GM12865 (cell line): ENCODE measurements at regions not wholly inside any gene's neighbourhood (a gene's known extent, or its start where the extent isn't known, plus 50 kb on each side); places are given as distances from the start of the nearest gene placed in this dataset.
A peak's percentile ranks its signal among the peaks of the same experiment; 100 is the strongest.

Experiments
- DNase-seq: peaks from one replicate; pipeline ENCODE4 v3.0.0; 2010; ENCODE audit warnings: low read depth
- H3K4me3 ChIP-seq: 2 replicates; pipeline ENCODE4 v1.5.1; 2011; ENCODE audit warnings: mild to moderate bottlenecking, low read depth, low read length, control low read depth
- TF ChIP-seq, protein P1 (sequence below): IDR thresholded peaks from 2 replicates; pipeline ENCODE4 v1.5.1; 2011; ENCODE audit warnings: low read length, control low read depth, low read depth, inconsistent platforms; ENCODE audit not compliant: insufficient read depth; ENCODE audit errors: missing control alignments

DNA sequence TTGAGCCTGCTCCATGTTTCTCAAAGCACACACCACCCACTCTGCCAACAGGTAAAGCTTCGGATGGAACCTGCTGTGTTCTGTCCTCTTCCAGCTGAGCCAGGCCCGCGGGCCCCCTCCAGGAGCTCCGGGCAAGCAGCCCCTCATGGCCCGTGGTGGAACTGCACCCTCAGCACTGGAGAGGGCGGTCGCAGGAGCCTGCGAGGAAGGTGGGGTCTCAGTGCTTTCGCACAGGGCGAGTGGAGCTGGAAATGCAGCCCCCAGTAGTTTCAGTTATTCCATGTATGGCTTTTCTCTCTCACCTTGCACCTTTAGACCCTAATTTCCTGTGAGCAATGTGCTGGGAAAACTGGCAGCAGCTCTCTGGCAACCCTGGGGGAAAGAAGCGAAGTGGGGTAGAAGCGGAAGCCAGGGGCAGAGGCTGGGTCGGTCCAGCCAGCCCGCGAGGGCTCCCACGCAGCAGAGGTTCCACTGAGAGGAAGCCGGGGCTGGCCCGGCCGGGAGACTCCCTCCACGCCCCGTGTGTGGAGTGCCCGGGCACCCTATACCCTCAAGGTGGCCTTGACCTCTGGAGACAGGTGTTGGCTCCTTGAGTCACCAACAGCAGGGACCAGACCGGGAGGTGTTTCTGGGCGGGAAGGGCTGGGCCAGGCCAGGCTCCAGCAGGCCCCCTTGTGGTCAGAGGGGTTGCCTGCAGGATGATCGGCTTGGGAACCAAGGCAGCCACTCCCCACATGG lies 119.9 kb upstream of the TMEM45B start:
- TF ChIP-seq, protein P1, sequence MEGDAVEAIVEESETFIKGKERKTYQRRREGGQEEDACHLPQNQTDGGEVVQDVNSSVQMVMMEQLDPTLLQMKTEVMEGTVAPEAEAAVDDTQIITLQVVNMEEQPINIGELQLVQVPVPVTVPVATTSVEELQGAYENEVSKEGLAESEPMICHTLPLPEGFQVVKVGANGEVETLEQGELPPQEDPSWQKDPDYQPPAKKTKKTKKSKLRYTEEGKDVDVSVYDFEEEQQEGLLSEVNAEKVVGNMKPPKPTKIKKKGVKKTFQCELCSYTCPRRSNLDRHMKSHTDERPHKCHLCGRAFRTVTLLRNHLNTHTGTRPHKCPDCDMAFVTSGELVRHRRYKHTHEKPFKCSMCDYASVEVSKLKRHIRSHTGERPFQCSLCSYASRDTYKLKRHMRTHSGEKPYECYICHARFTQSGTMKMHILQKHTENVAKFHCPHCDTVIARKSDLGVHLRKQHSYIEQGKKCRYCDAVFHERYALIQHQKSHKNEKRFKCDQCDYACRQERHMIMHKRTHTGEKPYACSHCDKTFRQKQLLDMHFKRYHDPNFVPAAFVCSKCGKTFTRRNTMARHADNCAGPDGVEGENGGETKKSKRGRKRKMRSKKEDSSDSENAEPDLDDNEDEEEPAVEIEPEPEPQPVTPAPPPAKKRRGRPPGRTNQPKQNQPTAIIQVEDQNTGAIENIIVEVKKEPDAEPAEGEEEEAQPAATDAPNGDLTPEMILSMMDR, result peak; percentile 70
- no peak overlapping the region for H3K4me3 ChIP-seq
- DNase-seq, result peak; percentile 43

DNA sequence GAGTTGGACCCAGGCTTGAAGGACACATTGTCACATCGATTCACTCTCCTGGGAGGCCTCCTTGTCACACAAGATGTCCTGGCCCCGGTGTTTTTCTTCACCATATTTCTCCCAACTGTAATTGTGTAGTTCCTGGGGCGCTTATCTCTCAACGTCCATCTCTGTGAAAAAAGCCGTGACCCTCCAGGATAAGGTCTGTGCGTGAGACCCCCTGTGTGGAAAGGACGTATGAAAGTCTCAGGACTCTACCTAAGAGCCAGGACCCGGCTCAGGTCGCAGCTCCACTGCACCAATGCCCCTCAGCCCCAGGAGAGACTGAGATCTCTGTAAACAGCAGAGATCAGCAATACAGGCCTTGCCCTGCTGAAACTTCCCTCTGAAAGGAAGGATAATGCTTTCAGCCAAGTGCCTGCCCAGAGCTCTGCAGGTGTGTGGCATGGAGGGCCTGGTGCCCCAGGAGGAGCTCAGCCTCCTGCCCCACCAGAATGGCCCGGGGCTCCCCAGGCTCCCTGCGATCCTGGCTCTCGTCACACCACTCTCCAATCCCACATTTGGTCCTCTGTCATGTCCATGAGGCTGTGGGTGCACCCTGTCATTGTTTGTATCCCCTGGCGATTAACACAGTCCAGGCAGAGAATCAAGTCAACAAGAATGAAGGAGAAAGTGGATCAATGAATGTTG lies 119.2 kb upstream of the TMEM45B start:
- DNase-seq, result no peak
- H3K4me3 ChIP-seq, result no peak overlapping the region
- TF ChIP-seq, protein P1, result no peak

DNA sequence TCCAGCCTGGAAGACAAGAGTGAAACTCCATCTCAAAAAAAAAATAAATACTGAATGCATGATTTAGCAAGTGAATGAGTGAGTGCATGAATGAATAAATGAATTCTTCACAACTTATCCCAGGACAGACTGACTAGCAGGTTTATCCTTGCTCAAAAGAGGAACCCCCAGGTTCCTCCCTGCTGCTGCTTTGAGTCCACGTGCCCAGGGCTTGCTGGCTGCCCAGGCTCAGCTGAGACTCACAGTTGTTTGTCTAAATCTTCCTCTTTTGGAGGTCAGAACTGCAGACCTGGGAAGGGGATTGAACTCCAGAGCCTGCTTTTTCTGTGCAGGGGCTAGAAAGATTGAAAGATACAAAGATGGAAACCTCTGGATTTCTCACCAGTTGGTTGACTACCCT lies 117.4 kb upstream of the TMEM45B start:
- DNase-seq, result no peak
- TF ChIP-seq, protein P1, result no peak

DNA sequence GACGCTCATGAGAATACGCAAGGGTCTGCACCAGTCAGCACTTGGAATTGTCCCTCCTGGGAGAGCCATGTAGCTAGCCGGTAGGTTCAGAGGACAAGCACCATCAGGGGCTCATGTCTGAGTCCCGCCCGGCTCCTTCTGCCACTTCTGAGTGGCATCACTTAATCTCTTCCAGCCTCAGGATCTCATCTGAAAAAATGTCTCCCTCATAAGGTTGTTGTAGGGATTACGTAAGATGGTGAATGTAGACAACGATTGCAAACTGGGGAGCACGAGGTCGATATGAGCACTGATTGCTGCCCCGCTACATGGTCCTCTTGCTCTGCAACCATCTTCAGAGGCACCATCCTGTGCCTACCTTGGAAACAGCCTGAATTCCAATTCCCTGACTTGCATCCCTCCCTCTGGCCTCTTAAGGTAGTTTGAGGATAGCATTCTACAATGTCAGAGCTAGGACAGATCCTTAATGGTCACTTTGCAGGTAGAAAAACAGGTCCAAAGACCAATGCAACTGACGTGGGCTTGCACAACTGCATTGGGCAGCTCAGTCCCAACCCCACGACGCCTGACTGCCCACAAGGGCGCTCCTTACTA lies 115.8 kb upstream of the TMEM45B start:
- TF ChIP-seq, protein P1, result no peak
- no peak overlapping the region for H3K4me3 ChIP-seq
- DNase-seq, result no peak

More for the DNA sequence above, 117.4 kb upstream of the TMEM45B start:
- H3K4me3 ChIP-seq, result no peak overlapping the region

DNA sequence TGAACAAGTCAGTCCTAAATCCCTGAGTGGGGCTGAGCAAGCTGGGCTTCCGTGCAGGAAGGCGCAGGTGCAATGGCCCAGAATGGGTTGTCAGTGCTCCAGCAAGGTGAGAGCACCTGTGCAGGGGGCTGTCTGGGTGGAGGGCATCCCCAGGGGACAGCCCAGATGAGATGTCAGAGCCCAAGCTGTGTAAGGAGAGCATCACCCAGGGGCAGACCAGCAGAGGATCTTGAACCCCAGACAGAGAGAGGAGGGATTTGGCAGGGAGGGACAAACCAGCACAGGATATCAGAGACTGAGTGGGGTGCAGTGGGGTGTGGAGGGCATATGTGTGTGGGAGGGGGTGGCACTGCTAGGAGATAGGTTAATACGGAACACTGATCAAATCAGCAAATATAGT lies 114.9 kb upstream of the TMEM45B start:
- no peak for DNase-seq
- TF ChIP-seq, protein P1, result no peak
- no peak overlapping the region for H3K4me3 ChIP-seq

DNA sequence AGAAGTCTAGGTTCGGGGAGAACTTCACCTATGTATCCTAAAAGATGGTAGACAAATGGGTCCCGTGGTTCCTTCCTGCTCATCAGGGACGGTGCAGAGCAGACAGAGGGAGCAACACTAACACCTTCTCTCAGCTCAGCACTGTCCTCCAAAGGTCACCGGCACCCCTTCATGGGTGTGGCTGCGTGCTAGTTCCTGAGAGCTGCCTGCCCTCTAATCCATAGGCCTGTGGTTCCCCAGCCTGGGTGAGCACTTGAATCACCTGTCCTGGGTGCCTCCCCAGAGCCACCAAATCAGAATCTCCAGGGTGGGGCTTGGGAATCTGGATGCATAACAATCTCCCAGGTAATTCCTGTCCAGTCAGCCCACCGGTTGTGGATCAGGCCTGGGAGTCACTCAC lies 113.9 kb upstream of the TMEM45B start:
- H3K4me3 ChIP-seq, result no peak overlapping the region
- TF ChIP-seq, protein P1, result no peak
- no peak for DNase-seq
